Endometrial microvascular endothelial cells (primary cell): ENCODE measurements at regions not wholly inside any gene's neighbourhood (a gene's known extent, or its start where the extent isn't known, plus 50 kb on each side); places are given as distances from the start of the nearest gene placed in this dataset.

Experiments
- in situ Hi-C: cut with HindIII; loops from 2 replicates; pipeline ENCODE4 v1.10.0; 2017; ENCODE audit warnings: low sequenced_read_pairs, low pct_unique_long_range_greater_than_20kb; ENCODE audit errors: inconsistent ontology term

- in situ Hi-C loops, result no loop called here
Observed at GRCh38 chr7:15862781-15863165, 176.3 kb upstream of the MEOX2 start.

DNA sequence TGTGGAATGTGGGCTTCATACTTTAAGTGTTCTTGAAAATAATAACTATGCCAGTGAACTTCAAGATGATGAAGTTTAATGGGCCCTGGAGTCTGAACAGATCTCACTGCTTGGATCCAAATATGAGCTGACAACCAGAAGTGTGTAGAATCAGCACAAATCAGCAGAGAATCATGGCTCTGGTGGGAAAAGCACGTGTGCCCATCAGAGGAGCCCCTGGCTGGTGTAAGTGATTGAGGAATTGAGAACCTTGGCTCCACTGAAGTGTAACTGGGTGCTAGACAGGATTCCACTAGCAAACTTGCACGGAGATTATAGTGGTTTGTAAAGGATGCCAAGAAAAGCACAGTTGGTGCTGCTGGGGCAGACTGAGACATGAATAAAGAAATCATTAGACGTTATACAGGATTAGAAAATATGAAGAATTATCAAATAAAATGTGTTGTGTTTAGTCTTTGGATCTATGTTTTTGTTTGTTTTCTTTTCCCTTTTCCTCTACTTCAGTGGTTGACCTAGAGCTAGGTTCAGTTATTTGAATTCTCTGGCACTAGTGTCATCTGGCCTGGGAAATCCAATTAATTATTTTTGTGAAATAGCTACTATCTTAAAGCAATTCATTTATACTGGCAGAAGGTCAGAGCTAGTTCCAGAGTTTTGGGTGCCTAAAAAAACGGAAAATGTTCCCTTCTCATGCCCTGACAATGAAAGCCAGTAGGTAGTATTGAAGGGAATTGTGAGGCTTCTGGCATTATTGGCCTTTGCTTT is 175.7 kb upstream of the MEOX2 start:
- in situ Hi-C loops, result no loop called here

GRCh38 chr7:15860264-15860949 is 173.9 kb upstream of the MEOX2 start:
- in situ Hi-C loops, result no loop called here

GRCh38 chr7:15857026-15857425 is 170.5 kb upstream of the MEOX2 start:
- in situ Hi-C loops, result no loop called here

DNA sequence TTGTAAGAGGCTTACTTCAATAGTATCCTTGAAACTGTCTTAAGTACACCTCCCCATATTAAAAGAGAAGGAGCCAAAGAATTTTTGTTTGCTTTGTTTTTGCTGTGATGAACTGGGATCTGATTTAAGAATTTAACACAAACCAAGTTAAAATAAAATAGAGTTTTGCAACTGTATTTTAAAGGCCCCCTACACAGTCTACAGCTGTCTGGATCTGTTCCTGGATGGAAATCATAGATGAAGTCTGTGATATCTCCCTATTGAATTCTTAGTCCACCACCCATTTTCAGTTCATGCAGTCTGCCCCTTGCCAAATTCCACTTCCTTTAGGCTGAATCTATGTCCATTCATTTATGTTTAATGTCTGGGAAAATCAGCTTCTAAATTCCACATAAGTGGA is 169.8 kb upstream of the MEOX2 start:
- in situ Hi-C loops, result no loop called here

GRCh38 chr7:15855525-15856109 is 169.1 kb upstream of the MEOX2 start:
- in situ Hi-C loops, result no loop called here

- in situ Hi-C loops, result no loop called here
Observed at GRCh38 chr7:15854841-15855524, 168.5 kb upstream of the MEOX2 start.

DNA sequence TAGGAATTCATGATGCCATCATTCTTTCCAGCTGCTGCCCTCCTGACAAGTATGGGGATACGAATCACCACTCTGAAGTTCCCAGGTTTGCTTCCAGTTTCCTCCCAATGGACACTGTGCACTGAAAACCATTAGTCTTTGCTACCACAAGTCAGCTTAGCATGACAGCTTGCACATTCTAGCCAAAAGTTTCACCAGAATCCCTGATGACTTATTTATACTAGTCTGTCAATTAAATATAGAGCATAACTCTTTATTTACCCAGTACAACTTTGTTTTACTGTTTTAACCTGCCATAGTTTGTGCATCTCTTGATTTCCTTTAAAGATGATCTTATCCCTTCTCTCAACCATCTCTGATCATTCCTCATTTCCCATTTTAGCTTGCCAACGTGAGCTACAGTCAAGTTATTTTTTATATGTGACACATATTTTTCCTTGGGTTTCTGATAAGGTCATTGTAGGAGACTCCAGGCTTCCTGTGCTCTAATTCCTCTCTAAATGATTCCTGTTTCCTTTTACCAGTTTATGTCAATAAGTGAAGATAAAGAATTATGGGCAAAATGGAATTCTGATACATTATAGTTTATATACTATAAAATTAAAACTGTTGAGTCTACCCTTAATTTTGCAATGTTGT is 167.5 kb upstream of the MEOX2 start:
- in situ Hi-C loops, result no loop called here

DNA sequence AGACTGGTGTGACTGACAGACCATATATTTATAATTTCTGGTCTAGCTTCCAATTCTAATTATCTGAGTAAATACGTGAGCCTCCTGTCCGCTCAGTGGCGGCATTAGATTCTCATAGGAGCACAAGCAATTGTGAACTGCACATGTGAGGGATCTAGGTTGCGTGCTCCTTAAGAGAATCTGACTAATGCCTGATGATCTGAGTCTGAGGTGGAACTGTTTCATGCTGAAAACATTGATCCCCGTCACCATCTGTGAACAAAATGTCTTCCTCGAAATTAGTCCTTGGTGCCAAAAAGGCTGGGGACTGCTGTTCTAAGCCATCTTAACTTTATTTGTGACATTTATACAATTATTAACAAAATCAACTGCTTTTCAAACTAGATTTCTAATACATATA is 164.7 kb upstream of the MEOX2 start:
- in situ Hi-C loops, result no loop called here

DNA sequence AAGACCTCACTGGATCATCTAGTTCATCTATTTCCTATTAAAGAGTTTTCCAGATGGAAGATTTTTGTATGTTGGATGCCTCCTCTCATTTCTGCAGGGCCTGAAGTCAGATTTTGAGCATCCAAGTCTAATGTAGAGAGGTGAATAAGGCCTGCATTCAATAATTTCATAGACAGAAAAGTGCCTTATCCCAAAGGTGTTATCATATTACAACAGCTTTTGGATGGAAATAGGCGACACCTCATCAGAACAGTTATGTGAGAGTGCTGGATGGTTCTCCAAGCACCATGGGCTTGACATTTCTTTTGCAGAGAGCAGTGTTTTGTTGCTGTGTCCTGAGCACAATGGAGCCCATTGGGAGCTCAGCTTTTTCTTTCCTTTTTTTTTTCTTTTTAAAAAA is 162.4 kb upstream of the MEOX2 start:
- in situ Hi-C loops, result no loop called here

DNA sequence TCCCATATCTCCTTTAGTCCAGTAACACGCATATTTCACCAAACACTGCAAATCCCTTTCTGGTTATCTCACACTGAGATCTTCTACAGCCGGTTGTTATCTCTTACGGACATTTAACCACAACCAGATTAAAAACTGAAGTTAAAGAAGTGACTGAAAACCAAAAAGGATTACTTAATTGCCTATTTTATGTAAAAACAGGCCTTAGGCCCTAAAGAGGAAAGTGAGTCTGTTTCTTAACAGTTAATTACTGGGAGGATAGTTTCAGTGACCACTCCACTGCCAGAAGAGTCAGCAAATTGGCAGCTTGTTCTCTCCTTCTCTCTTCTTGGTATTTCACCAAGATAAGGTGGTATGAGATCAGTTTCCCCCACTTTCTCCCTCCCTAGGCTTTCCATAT is 161.9 kb upstream of the MEOX2 start:
- in situ Hi-C loops, result no loop called here

DNA sequence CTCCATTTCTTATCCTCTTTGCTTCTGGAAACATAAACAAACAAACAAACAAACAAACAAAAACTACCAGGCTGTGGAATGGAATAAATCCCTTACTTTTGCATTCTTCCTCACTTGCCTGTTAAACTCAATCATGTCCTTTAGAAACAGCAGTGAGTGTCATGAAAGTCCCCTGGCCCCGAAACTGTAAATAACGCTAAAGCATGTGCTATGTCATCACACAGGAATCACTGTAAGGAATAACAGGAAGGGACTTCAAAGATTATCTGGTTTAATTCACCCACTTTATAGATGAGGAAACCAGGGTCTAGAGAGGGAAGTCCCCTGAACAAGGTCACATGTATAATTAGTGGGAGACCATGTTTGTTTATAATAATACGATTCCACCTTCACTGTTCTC is 159.4 kb upstream of the MEOX2 start:
- in situ Hi-C loops, result no loop called here

DNA sequence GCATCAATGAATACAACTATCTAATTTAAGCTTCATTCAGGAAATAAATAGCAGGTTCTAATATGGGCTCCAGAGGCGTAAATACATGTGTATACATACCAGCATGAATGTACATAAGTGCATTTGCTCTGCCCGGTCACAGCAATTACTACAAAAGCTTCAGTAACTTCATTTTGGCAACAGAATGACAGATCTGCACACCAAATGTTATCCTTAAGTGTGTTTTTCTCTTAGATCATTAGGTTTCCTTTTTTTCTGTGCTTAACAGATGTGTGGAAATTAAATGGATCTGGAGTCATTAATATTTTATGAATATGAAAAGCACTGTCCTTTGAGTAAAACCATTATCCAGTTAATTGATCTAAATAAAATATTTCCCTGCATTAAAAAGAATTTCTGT is 159.0 kb upstream of the MEOX2 start:
- in situ Hi-C loops, result no loop called here

DNA sequence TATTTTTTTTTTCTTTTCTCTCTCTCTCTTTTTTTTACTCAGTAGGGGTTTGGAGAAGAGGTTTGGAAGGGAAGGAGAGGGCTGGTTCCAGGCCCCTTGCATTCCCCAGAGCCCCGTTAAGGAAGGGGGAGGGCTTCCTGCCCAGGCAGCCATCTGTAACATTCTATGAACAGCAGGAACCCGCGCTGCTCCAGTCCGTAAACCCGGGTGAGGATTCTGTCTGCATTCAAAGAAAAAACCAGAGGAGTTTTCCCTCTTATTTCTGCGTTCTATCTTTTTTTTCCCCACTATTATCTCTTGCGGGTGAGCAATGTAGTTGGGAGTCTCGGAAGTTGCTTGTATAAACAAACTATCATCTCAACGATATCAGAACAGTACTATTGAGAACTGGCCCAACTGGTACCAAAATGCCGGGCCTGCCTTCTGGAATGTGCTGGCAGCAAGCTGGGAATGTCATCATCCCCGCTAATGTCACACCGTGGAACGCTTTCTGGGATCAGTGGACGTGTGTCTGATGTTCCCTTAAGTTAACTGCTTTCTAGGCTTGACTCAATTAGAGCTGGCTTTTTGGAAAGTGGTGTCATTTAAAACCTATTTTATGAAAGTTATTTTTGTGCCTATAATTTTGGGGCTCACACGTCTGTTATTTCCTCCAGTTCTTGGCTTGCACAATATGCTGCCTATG is 153.1 kb upstream of the MEOX2 start:
- in situ Hi-C loops, result no loop called here

DNA sequence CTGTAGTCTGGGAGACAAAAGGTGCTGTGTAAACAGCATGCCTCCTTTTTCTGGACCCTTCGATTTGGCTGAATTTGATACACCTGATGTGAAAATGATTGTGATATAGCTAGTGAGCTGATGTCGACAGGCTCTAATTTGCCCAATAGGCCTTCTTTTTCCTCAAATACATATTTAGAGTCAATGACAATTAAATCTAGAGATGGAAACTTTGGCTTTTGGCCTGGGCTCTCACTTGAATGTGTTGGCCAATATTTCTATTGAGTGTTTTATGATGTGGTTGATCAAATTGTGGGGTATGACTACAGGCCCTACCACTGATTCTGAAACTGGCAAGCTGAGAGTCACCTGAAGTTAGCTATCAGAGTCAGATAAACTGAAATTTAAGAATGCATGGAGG is 151.8 kb upstream of the MEOX2 start:
- in situ Hi-C loops, result no loop called here

DNA sequence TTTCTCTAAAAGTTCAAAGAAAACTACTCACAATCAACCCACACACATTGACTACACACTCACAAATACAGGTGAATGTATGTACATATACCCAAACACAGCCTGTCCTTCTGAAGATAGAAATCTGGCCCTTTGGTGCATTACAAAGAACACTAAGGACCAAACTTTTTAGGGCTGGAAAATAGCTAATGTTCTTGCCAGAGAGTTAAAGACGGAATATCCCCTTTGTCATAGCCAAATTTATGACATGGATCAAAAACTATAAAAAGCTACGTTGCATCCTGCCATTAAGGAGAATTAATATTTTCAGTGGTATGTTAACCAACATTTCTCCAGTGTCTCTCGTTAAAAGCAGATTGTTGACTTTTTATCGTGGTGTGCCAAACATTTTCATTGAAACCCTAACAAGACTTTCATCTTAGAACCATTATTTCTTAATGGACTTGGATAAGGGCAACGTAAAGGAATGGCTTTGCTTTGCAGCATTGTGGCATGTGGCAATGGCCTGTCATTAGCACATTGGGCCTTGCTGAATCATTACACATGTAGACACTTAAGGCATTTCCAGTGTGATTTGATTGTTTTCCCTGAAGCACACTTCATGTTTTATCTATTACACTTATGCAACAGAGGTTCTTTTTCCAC is 150.9 kb upstream of the MEOX2 start:
- in situ Hi-C loops, result no loop called here

GRCh38 chr7:15836651-15837050 is 150.2 kb upstream of the MEOX2 start:
- in situ Hi-C loops, result no loop called here

DNA sequence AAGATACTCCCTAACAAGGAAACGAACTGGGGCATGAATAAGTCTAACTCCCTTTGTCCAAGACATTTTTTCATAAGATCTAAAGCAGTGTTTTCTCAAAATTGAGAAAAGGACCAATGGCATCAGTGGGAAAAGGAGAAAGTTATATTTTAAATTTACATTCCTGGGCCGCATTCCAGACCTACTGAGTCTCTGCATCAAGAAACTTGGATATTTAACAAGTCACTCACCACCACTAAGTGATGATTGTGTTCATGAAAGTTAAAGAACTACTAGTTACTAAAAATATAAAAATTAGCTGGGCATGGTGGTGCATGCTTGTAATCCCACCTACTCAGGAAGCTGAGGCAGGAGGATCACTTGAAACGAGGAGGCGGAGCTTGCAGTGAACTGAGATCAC is 149.6 kb upstream of the MEOX2 start:
- in situ Hi-C loops, result no loop called here
